ENCODE measurements at regions not wholly inside any gene's neighbourhood (a gene's known extent, or its start where the extent isn't known, plus 50 kb on each side); places are given as distances from the start of the nearest gene placed in this dataset.

- no peak for DNase-seq (ENCODE audit: low spot score)
Observed at GRCh38 chr9:21670374-21670773, 132.1 kb upstream of the MTAP start.

DNA sequence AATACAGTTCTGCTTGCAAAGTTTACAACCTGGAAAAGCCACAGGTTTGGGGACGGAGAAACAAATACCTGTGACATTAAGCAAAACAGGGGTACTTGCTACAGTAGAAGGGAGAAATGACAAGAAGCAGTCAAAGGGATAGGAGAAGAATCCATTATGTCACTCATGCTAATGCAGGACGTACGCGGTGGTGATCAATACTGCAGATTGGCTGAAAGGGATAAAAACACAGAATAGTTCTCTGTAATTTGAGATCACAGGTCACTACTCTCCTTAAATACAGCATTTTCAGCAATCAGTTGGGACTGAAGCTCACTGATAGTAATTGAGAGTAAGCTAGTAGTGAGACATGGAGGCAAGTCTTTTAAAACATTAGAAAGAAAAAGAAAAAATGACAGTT is 130.3 kb upstream of the MTAP start:
- no peak for DNase-seq (ENCODE audit: low spot score)

DNA sequence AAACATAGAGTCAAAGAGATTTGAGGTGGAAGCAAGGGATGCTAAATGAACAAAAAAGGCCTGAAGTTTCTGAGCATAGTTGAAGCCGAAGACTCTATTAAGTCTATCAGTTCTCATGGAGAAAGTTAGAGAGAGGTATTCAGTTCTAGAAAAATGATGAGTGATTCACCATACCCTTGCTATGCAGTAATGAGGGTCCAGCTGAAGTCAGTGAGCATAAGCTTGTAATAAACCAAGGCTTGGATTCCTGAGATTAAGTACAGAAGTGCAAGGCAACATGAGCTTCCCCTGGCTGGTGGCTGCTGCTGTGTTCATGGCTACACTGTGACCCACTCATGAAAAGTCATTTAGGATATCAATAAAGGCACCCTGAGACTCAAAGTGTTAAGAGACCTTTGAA is 129.7 kb upstream of the MTAP start:
- no peak for DNase-seq (ENCODE audit: low spot score)

- no peak for DNase-seq (ENCODE audit: low spot score)
Observed at GRCh38 chr9:21674894-21675293, 127.5 kb upstream of the MTAP start.

DNA sequence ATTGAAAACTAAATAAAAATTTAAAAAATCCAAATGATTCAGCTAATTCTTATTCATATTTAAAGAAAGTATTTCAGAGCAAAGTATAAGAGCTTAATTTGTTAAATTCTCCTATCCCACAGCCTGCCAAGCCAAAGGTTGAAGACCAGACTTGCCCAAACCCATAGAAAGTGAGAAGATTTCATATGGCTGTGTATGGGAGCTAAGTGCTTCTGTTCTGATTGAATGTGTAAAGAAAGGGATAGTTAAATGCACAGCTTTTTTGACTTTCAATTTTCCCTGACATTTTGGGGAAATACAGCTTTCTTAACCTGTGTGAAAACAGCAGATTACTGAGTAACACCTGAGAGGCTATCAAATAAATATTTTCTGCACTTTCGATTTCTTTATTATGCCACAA is 125.0 kb upstream of the MTAP start:
- no peak for DNase-seq (ENCODE audit: low spot score)

- no peak for DNase-seq (ENCODE audit: low spot score)
Observed at GRCh38 chr9:21677834-21678233, 124.6 kb upstream of the MTAP start.

DNA sequence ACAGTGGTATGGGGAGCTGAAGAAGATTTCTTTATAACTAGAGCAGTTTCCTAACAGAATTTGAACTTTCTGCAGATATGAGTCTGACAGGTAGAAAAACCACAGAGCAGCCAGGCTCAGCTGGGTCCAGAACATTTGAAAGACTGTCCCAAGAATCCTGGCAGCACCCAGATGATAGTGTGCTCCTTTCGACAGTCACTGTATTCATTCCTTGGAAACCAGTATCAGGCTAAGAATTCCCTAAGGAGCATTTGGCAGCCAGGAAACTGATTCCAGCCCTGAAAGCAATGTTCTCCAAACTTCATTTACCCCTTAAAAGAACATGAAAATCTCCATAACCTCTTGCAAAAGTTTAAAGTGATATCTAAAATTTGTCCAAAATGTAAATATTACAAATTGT is 123.0 kb upstream of the MTAP start:
- DNase-seq (ENCODE audit: low spot score) = no peak

DNA sequence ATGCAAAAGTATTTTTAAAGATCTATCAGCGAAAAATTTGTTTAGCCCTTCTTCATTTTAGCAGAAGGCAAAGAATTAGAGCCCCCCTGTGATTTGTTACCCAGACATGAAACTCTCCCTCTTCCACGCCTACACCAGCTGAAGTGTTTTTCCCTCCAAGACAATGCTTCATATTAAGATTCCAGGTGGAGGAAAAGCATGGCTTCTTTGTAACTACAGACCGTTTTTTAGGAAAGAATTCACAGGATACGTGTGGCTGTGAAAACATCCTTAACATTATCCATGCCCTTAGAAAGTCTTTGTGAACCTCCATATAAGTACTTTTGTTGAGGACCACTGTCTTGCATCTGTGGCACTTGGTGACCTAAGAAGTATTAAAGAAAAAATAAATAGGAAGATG is 121.8 kb upstream of the MTAP start:
- no peak for DNase-seq (ENCODE audit: low spot score)

- DNase-seq (ENCODE audit: low spot score) = no peak
Observed at GRCh38 chr9:21681641-21682040, 120.8 kb upstream of the MTAP start.

DNA sequence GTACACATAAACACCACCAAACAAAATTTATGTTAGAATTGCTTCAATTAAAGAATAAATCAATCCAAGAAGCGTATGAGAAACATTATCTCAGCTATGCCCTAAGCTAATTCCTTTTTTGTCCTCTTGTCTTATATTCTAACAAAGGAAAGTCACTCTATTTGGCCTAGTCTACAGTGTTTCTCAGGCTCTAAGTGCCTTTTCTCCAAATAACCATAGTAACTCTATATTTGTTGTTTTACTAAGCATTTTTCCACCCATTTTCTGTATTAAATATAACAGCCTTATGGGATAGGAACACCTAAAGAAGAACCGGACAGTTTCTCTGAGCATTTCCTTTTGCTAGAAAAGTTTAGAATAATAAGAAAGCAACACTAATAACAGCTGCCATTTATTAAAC is 120.1 kb upstream of the MTAP start:
- no peak for DNase-seq (ENCODE audit: low spot score)

- DNase-seq (ENCODE audit: low spot score) = no peak
Observed at GRCh38 chr9:21682981-21683380, 119.5 kb upstream of the MTAP start.

DNA sequence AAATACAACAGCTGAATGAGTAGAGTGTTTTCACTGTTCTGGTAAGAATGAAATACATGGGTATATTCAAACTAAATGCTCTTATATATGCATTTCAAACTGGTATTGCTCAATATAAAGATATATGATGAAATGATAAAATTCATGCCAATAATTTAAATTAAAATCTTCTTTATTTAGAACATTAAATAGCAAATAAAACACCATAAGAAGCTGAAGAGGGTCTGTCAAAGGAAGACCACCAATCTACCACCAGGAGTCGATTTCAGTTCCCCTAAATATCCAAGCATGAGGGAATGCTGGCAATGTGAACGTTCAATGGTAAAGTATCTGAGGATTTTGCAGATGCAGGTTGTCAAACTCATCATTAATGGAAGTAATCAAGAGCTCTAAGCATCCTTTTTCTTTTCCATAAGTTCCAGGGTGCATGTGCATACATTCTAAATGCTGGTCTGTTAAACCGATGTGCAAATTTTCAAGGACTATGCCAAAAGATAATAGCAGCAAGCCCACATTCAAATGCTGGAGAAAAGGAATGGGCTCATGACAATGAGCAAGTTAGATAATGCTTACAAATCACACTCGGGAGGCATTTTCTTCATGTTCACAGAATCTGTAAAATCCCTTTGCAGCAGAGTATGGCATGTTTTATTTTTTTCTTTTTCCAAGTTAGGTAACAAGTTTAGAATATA is 118.8 kb upstream of the MTAP start:
- no peak for DNase-seq (ENCODE audit: low spot score)

DNA sequence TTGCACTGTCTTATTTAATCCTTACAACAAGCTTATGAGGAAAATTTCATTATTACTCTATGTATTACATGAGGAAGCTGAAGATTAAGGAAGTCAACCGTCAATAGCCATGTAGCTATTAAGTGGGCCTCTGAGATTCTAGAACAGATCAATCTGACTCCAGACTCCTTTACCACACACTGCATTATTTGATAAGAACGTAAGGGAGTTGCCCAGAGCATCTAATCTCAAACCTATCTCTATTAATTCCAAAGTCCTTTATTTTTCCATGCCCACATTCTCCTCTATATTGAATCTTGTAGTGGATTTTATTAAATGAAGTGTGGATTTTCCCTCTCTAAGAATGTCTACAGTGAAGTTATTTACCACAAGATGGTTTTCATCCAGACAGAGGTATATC is 118.2 kb upstream of the MTAP start:
- no peak for DNase-seq (ENCODE audit: low spot score)

GRCh38 chr9:21684831-21685362 is 117.5 kb upstream of the MTAP start:
- DNase-seq (ENCODE audit: low spot score) = no peak

DNA sequence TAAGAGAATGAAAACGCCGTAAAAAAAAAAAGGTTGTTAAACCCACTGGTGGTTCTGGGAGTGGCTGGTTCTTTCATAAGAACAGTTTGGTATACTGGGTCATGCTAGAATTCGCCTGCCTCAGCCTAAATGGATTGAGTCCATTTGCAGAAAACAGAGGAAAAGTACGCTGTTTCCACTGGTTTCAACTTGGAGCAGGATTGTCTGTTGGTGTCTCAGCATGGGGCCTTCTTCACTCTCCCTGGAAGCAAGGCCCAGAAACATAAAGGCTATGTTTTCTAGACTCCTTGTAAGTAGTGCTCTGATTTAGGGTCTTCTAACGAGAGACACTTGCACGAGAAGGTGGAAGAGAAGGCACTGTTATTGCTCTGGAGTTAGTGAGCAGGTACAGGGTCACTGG is 116.9 kb upstream of the MTAP start:
- DNase-seq (ENCODE audit: low spot score) = no peak

- no peak for DNase-seq (ENCODE audit: low spot score)
Observed at GRCh38 chr9:21686738-21687137, 115.7 kb upstream of the MTAP start.

DNA sequence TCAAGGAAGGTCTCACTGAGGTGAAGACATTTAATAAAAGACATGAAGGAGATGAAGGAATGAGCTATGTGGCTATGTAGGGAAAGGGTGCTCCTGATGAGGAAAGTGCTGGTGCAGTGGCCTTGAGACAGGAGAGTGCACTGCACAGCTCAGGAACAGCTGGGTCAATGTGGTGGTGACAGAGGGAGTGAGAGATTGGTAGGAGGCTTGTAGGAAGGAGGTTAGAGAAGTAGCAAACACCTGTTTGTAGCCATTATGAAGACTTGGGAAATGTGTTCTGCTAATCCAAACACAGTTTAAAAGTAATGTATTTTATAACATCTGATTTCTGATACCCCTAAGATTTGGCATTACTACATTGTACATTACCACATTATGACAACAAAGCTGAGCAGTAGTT is 115.1 kb upstream of the MTAP start:
- no peak for DNase-seq (ENCODE audit: low spot score)

GRCh38 chr9:21688108-21689102 is 114.0 kb upstream of the MTAP start:
- no peak for DNase-seq (ENCODE audit: low spot score)

GRCh38 chr9:21689854-21690253 is 112.6 kb upstream of the MTAP start:
- DNase-seq (ENCODE audit: low spot score) = no peak

- DNase-seq (ENCODE audit: low spot score) = no peak
Observed at GRCh38 chr9:21690561-21690960, 111.9 kb upstream of the MTAP start.

- DNase-seq (ENCODE audit: low spot score) = no peak
Observed at GRCh38 chr9:21692390-21692789, 110.0 kb upstream of the MTAP start.

DNA sequence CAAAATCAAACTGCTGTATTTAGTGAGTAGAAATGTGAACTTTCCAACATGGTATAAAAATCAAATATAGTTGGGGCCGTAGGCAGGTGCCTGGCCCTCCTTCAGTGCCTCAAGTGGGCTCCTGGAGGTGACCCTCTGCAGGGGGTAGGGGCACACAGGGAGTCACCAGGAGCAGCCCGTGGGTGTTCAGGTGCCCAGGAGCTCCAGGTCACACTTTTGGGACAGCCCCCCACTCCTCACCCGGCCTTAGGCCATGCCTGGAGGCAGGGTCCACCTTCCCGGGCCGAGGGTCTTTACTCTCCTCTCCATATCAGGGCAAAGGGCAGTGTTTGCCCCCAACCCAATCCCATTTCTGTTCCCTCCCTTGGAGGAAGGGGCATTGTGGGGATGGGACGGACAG is 108.0 kb upstream of the MTAP start:
- DNase-seq (ENCODE audit: low spot score) = no peak

DNA sequence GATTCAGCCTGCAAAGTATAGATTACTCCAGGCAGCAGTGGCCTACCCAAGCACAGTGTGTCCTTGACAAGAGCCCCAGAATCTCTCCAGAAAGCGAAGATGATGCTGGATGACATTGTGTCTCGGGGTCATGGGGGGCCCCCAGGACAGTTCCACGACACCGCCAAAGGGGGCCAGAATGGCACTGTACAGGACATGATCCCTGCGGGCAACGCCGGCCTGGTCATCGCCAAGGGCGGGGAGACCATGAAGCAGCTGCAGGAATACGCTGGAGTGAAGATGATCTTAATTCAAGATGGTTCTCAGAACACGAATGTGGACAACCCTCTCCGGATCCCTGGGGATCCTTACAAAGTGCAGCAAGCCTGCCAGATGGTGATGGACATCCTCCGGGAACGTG is 107.0 kb upstream of the MTAP start:
- DNase-seq (ENCODE audit: low spot score) = no peak

Measured in HuH-7 (cell line).